ENCODE measurements at regions not wholly inside any gene's neighbourhood (a gene's known extent, or its start where the extent isn't known, plus 50 kb on each side); places are given as distances from the start of the nearest gene placed in this dataset.

DNA sequence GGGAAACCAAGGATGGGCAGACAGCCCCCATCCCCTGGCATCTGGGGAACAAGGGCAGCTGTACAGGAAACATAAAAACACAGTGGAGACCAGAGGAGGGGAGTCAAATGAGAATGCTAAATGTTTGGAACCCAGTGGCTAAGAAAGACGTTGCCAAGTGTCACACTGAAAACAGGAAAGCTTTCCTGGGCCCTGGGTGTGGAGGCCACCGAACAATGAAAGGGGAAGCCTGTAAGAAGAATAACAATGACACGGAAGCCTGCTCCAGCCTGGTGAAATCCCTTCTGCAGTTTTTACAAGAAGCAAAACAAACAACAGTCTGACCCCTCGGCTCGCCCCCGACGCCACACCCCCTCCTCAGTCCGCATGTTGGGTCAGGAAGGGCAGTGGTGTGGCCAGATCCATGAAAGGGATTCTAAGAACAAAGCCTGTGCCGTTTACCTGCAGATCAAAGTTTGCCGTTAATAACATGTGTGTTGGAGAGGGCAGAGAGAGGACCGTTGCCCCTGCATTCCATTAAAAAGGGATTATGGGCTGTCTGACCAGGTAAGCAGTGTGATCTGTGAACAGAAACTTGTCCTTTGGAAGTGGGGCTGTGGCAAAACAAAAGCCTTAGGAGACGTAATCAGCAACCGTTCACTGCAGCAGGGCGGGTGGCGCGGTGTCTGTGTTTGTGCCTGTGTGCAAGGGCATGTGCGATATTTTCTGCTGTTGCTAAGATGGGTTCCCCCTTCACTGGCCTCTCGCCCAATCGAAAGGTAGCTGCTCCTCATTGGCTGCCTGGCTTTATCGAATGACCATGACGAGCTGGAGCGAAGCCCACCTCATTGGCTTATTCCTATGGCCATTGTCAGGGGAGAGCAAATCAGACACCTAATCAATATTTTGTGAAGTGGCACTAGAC is 113.7 kb upstream of the BLID start:
- TF ChIP-seq, protein P1, sequence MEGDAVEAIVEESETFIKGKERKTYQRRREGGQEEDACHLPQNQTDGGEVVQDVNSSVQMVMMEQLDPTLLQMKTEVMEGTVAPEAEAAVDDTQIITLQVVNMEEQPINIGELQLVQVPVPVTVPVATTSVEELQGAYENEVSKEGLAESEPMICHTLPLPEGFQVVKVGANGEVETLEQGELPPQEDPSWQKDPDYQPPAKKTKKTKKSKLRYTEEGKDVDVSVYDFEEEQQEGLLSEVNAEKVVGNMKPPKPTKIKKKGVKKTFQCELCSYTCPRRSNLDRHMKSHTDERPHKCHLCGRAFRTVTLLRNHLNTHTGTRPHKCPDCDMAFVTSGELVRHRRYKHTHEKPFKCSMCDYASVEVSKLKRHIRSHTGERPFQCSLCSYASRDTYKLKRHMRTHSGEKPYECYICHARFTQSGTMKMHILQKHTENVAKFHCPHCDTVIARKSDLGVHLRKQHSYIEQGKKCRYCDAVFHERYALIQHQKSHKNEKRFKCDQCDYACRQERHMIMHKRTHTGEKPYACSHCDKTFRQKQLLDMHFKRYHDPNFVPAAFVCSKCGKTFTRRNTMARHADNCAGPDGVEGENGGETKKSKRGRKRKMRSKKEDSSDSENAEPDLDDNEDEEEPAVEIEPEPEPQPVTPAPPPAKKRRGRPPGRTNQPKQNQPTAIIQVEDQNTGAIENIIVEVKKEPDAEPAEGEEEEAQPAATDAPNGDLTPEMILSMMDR (IDR thresholded peaks at IDR 0.05): no peak
- TF ChIP-seq POLR2A (IDR thresholded peaks at IDR 0.05) (no peak), POLR2AphosphoS5 (IDR thresholded peaks at IDR 0.05) (no peak)

Measured in stomach (tissue), 4 donors.